NT2/D1 (cell line): ENCODE measurements at regions not wholly inside any gene's neighbourhood (a gene's known extent, or its start where the extent isn't known, plus 50 kb on each side); places are given as distances from the start of the nearest gene placed in this dataset.

Experiments
- SUZ12 ChIP-seq: IDR thresholded peaks from 2 replicates; pipeline ENCODE4 v1.6.1; 2011; ENCODE audit not compliant: insufficient read length, insufficient read depth; ENCODE audit errors: extremely low read depth
- YY1 ChIP-seq: IDR thresholded peaks from 2 replicates; pipeline ENCODE4 v1.6.1; 2011; ENCODE audit not compliant: insufficient read length, insufficient read depth
- ZNF274 ChIP-seq: IDR thresholded peaks from 2 replicates; pipeline ENCODE4 v1.6.1; 2011; ENCODE audit warnings: mild to moderate bottlenecking, low read depth, low read length

DNA sequence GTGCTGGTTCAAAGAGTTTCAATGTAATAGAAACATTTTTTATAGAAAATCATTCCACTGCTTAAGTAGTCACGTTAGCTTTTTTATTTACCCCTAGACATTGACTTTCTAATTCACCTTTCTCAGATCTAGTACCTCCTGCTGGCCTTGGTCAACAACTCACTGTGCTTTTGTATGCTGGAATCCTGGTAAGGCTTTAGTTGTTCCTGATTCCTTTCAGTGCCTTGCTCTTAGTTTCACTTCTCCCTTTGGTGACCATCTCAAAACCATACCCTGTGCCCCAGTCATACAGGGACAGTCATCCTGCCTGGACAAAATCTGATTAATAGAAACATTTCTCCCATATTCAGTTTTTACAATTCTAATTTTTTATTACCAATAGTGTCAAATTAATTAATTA is 130.2 kb downstream of the GPR37 start:
- TF ChIP-seq SUZ12: no peak
- no peak for TF ChIP-seq YY1
- no peak for TF ChIP-seq ZNF274
